NOMO-1 treated with dmso at 0.1 percent for 144 hours (cell line): ENCODE measurements at regions not wholly inside any gene's neighbourhood (a gene's known extent, or its start where the extent isn't known, plus 50 kb on each side); places are given as distances from the start of the nearest gene placed in this dataset.

Source experiments
- DNase-seq: peaks from one replicate; lab custom pipeline; 2025; ENCODE audit not compliant: unreplicated experiment; lab: John Stamatoyannopoulos, UW

- no peak for DNase-seq
Measured at GRCh38 chr17:55635253-55635914, 87.3 kb downstream of the TMEM100 start.

- no peak for DNase-seq
Measured at GRCh38 chr17:55634702-55635101, 88.0 kb downstream of the TMEM100 start.

- no peak for DNase-seq
Measured at GRCh38 chr17:55632893-55633292, 89.8 kb downstream of the TMEM100 start.

GRCh38 chr17:55632236-55632635 is 90.4 kb downstream of the TMEM100 start:
- DNase-seq, result no peak

GRCh38 chr17:55629995-55630394 is 92.7 kb downstream of the TMEM100 start:
- no peak for DNase-seq

- DNase-seq, result no peak
Measured at GRCh38 chr17:55625521-55625920, 97.1 kb downstream of the TMEM100 start.

- DNase-seq, result no peak
Measured at GRCh38 chr17:55624772-55625433, 97.8 kb downstream of the TMEM100 start.

- DNase-seq, result no peak
Measured at GRCh38 chr17:55622547-55622946, 100.1 kb downstream of the TMEM100 start.

- no peak for DNase-seq
Measured at GRCh38 chr17:55620945-55621344, 101.7 kb downstream of the TMEM100 start.

- DNase-seq, result no peak
Measured at GRCh38 chr17:55620023-55620422, 102.6 kb downstream of the TMEM100 start.

GRCh38 chr17:55617441-55617840 is 105.2 kb downstream of the TMEM100 start:
- DNase-seq, result no peak

- DNase-seq, result no peak
Measured at GRCh38 chr17:55614061-55614460, 102.8 kb upstream of the SMIM36 start.

GRCh38 chr17:55612691-55613141 is 101.5 kb upstream of the SMIM36 start:
- DNase-seq, result no peak

GRCh38 chr17:55607731-55608341 is 96.6 kb upstream of the SMIM36 start:
- no peak for DNase-seq

- DNase-seq, result no peak
Measured at GRCh38 chr17:55606488-55606815, 95.2 kb upstream of the SMIM36 start.

GRCh38 chr17:55605705-55606487 is 94.6 kb upstream of the SMIM36 start:
- no peak for DNase-seq

GRCh38 chr17:55601874-55602364 is 90.7 kb upstream of the SMIM36 start:
- peak; percentile 4 for DNase-seq

- no peak for DNase-seq
Measured at GRCh38 chr17:55598495-55598894, 87.2 kb upstream of the SMIM36 start.

GRCh38 chr17:55588446-55589242 is 77.4 kb upstream of the SMIM36 start:
- DNase-seq, result no peak

GRCh38 chr17:55587608-55588139 is 76.4 kb upstream of the SMIM36 start:
- no peak for DNase-seq
